HG03565 (cell line): ENCODE measurements at regions not wholly inside any gene's neighbourhood (a gene's known extent, or its start where the extent isn't known, plus 50 kb on each side); places are given as distances from the start of the nearest gene placed in this dataset.

ENCODE experiments used
- ATAC-seq: cut with Tn5 transposase; IDR thresholded peaks from one replicate; pipeline ENCODE4 v1.9.1; 2021; ENCODE audit warnings: mild to moderate bottlenecking, moderate library complexity; ENCODE audit not compliant: unreplicated experiment

- ATAC-seq, result no peak
Observed at GRCh38 chr2:215772634-215773563, 240.5 kb downstream of the MREG start.

GRCh38 chr2:215772003-215772402 lies 241.3 kb downstream of the MREG start:
- no peak for ATAC-seq

GRCh38 chr2:215771241-215771640 lies 242.1 kb downstream of the MREG start:
- no peak for ATAC-seq

- ATAC-seq, result no peak
Observed at GRCh38 chr2:215770668-215771067, 242.7 kb downstream of the MREG start.

GRCh38 chr2:215769246-215769645 lies 244.1 kb downstream of the MREG start:
- ATAC-seq, result no peak

- ATAC-seq, result no peak
Observed at GRCh38 chr2:215767625-215768024, 245.7 kb downstream of the MREG start.

GRCh38 chr2:215765729-215766360 lies 247.5 kb downstream of the MREG start:
- no peak for ATAC-seq

GRCh38 chr2:215764441-215765048 lies 248.8 kb downstream of the MREG start:
- ATAC-seq, result no peak

GRCh38 chr2:215760557-215760956 lies 252.8 kb downstream of the MREG start:
- no peak for ATAC-seq

GRCh38 chr2:215760091-215760490 lies 253.3 kb downstream of the MREG start:
- ATAC-seq, result no peak

- no peak for ATAC-seq
Observed at GRCh38 chr2:215758691-215759090, 254.7 kb downstream of the MREG start.

- no peak for ATAC-seq
Observed at GRCh38 chr2:215756346-215756730, 257.0 kb downstream of the MREG start.

GRCh38 chr2:215755641-215756345 lies 257.6 kb downstream of the MREG start:
- no peak for ATAC-seq

- ATAC-seq, result no peak
Observed at GRCh38 chr2:215754546-215754945, 258.8 kb downstream of the MREG start.

- no peak for ATAC-seq
Observed at GRCh38 chr2:215753808-215754207, 259.5 kb downstream of the MREG start.

- ATAC-seq, result no peak
Observed at GRCh38 chr2:215752991-215753390, 260.4 kb downstream of the MREG start.

GRCh38 chr2:215752436-215752835 lies 260.9 kb downstream of the MREG start:
- ATAC-seq, result no peak

GRCh38 chr2:215751911-215752272 lies 261.5 kb downstream of the MREG start:
- no peak for ATAC-seq

- no peak for ATAC-seq
Observed at GRCh38 chr2:215751200-215751910, 262.0 kb downstream of the MREG start.

GRCh38 chr2:215750763-215751162 lies 262.6 kb downstream of the MREG start:
- ATAC-seq, result no peak
